HG03064 (cell line): ENCODE measurements at regions not wholly inside any gene's neighbourhood (a gene's known extent, or its start where the extent isn't known, plus 50 kb on each side); places are given as distances from the start of the nearest gene placed in this dataset.

ENCODE experiments used
- ATAC-seq: cut with Tn5 transposase; IDR thresholded peaks from one replicate; pipeline ENCODE4 v1.9.1; 2021; ENCODE audit warnings: low read depth; ENCODE audit not compliant: unreplicated experiment

DNA sequence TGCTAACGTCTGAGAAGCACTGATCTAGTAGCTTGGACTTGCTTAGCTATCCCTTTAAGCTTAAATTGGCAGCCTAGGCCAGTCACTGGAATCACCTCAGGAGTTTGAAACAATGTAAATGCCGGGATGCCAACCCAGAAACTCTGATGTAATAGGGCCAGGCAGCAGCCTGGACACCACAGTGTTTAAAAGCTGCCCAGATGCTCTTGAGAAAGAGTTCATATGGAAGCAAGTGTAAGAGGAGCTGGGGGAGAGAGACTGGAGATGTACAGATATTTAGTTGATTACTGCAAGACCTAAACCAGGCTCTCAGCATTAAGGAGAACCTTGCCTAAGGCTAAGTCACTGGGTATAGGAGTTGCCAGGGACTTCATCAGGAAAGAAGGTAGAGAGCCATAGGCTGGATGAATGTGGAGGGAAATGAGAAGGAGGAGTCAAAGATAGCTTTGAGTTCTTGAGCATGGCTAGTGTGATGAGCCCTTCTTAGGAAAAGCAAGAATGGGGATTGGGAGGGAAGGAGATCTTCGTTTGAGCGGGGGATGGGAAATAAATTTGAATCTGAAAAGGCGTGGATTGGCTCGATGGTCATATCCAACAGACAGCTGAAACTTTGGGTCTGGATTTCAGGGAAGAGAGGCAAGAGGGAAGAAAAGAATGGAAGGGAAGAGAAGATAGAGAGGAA is 392.9 kb upstream of the WWC1 start:
- ATAC-seq, result no peak

DNA sequence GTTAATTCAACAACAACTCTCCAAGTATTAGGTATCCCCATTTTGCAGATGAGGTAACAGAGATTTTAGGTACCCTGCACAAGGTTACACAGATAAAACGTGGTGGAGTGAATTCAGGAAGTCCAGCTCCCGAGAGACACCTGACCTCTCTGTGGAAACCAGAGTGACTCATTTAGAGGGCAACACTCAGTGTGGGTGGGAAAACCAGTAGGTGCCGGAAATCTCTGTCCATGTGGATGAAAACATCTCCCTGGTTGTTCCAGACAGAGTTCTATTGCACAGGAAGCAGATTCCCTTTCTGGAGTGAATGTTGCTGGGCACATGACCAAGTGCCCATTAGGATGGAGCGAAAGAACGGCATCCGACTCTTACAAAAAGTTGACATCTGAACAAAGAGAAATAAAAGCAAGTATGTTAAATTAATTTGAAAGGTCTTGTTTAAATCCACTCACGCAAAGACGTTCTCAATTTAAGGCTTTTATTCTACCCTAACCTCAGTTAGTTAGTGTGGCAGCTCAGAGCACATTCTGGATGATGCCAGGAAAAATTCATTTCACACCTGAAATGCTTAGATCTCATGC is 391.9 kb upstream of the WWC1 start:
- ATAC-seq, result no peak

DNA sequence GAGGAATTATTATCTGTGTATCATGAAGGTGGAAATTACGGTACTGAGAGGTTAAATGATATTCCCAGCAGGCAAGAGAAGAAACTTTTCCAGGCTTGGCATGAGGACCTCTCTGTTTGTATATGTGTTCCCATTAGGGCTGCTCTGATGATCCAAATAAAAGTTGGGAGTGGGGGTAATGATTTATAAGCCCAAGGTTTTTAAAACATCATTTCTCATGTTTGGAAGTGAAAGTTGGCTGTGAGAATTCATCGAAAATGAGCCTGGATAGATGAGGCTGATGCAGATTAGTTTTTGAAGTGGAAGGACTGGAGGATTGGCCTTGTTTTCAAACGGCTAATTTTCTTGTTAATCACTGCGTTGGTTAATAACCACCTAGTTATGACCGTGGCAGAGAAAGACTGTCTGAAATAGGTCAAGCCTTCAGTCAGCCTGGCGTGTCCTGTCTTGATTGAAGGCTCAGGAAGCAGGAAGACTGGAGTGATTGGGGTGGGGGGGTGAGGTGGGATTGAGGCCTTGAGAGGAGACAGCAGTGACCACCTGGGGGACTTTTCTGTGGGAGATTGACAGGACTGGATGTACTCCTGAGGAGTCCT is 391.0 kb upstream of the WWC1 start:
- no peak for ATAC-seq

DNA sequence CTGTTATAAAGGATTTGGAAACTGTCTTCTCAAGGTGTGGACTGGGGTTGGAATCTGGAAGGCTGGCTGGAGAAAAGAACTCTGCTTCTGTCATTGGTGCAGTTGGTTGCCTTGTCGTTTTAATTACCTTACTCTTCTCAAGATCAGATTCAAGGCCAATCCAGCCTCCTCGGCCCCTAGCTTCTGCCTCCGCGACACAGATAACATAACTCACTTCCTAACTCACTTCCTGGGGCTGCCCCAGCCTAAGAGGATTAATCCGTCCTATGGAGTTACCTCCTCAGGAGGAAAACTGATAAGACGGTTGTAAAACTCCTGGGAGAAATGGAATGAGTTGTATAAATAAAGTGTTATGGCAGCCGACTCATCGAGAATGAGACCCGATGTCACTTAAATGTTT is 389.1 kb upstream of the WWC1 start:
- no peak for ATAC-seq

DNA sequence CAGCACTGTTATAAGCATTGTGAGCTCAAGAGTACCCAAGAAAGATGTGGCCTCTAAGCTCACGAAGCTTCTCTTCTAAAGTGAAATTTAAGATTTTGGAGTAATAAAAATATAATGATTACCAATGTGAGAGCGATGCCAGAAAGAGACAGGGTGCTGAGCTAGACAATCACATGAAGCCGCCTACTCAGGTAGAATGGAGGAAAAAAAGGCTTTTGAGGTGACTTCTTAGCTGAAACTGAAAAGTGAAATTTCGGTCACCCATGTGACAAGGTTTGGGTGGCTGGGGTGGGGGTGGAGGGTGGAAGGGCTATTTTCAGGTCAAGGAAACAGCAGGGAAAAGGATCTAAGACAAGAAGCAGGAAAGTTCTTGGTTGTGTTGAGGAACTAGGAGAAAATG is 388.2 kb upstream of the WWC1 start:
- no peak for ATAC-seq

DNA sequence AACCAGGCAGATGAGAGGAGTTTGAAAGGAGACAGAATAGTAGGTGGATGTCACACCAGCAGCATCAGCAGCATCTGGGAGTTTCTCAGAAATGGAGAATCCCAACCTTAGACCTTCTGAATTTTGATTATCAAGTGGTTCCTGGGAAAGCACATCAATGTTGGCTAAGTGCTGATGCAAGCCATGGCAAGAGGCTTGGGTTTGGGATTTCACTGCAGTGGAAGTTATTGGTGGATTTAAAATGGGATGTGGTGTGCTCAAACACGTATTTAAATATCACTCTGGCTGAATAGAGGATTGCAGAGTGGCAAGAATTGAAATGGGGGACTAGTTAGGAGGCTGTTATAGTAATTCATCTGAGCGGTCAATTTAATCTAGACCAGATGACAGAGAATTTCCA is 387.8 kb upstream of the WWC1 start:
- ATAC-seq, result no peak

DNA sequence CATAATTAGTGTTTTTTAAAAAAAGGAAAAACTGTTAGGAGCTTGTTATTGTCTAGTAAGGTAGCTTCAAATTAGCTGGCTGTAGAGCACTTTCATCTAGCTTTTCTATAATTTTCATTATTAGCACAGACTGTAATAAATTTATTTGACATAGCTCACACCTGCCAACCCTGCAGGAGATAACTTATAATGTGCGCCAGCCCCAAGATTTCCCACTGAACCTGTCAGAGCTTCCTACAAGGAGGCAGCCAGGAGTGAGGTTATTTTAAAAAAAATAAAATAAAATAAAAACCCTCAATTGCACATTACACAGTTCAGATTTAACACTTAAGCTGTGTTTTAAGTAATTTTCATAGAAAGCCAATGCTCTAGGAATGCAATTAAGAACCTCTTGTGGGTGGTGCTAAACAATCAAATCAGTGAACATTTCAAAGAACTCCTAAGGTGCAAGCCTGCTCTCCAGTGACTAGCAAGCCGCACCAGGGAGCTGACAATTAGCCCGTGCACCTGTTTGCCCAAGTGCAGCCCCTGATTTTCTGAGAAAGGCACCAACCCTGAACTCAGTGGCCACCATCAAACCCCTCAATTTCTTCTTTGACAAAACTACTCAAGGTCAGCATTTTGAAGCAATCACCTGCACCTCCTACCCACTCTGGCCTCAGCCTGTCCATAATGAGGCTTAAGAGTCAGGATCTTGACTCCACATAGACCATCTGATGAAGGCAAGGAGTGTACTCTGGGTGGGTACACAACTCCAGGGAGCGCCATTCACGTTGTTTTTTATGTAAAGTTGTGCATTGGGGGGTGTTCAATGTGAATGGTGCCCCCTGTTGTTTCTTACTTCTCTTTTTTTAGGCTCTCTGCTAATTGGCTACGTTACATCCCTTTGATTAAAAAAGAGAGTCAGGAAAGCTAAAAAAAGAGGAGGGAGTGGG is 385.3 kb upstream of the WWC1 start:
- no peak for ATAC-seq

DNA sequence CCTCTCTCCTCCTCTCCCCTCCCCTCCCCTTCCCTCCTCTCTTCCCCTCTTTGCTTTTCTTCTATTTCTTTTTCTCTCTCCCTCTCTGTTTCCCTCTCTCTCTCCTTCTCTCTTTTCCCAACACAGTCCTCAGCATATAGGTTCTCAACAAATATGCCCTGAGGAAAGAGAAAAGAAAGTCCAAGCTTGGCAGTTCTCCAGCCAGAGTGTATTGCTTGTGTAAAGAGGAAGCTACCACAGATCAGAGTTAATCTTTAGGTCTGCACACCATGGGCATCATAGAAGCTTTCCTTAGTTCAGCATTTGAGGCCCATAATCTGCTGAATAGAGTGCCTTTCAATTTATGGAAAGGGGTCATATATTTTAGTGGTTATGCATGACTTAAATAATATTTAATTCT is 382.8 kb upstream of the WWC1 start:
- ATAC-seq, result no peak

DNA sequence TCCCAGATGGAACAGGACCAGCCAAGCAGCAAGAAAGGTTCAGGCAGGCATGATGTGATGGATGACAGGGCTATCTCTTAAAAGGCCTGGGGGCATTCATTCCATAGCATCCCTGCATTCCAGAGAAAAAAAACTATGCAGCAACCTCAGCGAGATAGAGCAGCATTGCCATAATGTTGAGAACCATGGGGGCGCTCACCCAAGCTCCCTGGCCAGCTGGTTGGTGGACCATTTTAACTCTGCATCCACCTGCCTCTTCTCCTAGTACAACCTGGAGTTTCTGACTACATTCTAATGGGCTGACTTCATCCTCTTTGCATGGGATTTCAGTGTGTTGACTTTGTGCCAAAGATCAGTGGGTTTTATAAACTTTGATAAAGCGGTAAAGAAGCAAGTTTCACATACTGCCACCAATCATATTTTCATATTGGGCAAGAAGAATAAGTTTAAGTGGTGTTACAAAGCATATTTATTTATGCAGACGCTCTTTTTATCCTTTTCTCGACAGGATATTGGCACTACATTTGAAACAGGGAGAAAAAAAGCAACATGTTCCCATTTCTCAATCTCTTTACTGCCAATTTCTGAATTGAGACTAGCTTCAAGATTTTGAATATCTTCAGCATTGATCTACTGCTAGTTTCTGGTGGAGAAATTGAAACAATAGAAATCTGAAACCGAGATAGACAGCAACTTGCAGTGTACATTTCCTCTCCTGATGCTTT is 378.3 kb upstream of the WWC1 start:
- ATAC-seq, result no peak

DNA sequence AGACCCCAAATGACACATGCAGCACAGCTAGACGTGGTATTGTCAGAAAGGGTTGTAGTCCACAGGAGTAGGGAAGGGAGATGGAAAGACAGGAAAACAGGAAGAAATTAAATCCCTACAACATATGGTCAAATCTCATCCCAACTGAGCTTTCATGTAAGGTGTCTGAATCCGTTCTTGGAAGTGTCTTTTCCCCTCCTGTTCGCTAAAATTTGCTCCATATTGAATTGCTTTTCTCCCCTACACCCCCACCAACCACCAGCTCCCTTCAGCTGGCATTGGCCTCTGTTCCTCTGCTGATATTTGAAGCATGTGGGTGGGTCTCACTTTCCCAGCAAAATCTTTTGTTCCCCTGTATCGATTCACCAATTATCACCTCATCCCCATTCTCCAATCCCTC is 376.2 kb upstream of the WWC1 start:
- ATAC-seq, result no peak

DNA sequence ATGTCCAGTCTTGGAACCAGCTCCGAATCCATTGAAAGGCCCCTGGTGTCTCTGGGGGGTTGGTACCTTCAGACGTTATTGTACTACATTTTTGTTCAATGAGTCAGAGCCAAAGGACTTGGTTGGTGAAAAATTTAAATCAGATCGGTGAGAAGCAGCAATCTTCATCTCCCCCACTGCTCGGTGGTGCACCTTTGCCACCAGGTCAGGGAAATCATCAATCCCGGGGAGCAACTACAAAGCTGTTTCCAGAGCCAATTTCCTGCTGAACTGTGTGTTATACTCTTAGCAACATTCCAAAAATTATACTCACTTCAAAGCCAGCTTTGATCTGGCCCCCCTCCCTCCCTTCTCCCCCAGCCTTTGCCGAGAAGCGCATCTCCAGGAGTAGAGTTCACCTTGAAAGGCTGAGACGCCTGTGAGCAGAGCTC is 375.2 kb upstream of the WWC1 start:
- ATAC-seq, result no peak

DNA sequence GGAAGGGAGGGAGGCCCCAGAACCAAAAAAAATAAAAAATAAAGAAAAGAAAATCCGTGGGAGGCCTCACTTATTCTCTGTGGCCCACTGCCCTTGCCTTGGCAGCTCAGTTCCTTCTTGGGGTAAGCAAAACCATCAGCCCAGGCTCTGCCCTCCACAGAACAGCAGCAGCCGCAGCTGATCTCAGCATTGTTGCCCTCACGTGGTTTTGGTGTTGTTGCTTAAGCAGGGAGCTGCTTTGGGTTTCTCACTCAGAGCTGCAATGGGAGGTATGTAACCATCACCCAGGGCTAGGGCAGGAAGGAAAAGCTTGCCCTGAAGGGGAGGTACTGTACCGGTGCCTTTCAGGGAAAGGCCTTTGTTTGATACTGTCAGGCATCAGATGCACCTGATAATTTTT is 374.7 kb upstream of the WWC1 start:
- ATAC-seq, result no peak

DNA sequence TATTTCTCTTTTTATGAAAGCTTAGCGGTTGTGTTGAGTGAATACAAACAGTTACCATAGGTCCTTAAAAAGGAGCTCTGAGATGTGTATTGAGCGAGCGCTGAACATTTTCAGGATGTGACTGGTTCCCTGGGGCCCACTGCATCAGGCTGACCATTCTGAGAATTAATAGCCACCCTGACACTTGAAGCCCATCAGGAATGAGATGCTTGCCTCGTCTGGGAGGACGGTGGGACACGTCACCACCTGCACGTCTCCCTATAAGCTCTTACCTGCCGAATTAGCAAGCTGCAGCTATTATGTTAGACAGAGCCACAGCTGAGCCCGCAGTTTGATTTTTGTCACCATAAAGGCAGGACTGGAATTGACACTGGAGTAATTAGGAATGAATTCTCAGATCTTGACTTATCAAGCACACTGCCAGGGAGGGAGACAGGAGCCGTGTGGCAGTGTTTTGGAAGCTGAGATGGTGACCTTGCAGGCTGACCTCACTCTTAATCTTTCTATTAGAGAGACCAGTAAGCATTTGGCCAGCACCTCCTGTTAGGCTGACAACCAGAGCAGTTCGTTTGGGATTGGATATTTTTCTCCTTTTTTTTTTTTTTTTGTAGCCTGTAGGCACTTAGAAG is 373.1 kb upstream of the WWC1 start:
- no peak for ATAC-seq

DNA sequence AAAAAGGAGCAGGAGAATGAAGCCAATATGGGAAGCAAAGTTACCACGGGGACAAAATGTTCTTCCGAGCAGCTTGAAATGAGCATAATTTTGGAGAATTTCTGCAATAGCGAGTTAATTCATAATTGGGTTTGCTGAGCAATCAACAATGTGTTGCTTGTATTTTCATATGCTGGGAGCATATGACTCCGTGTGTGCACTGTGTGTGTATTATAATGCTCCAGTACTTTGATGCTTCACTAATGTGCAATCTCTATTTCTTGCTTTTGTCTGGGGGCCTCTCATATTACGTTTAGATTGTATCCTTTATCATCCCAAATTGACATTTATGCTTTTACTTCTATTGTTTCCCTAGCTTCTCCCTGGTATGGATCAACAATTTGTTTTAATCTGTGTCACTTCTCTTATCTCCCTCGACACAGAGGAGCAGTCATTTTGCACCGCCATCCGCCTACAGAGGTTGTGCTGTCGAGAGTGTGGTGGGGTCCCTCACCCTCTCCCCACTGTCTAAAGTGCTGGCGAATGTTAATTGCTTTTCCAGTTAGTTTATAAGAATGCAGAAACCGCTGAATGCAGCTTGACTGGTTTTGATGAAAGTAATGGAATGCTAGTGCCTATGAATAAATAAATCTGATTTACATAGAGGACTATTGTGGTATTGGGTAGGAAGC is 372.5 kb upstream of the WWC1 start:
- ATAC-seq, result no peak

DNA sequence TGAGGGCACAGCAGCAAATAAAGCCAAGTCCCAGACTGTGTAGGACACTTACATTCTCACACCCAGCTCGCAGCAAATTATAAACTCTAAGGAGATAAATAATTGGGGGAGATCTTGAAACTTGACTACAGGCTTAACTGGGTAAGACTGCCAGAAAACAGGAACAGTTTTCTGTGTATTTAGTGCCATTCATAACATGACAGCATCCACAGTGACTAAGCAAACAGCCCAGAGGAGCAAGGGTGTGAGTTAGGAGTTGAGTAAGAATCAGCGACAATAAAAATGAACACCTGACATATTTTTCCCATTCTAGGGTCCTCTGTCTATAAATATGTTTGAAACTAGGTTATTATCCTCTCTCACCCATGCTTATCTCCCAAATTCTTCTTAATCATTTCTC is 370.9 kb upstream of the WWC1 start:
- no peak for ATAC-seq

DNA sequence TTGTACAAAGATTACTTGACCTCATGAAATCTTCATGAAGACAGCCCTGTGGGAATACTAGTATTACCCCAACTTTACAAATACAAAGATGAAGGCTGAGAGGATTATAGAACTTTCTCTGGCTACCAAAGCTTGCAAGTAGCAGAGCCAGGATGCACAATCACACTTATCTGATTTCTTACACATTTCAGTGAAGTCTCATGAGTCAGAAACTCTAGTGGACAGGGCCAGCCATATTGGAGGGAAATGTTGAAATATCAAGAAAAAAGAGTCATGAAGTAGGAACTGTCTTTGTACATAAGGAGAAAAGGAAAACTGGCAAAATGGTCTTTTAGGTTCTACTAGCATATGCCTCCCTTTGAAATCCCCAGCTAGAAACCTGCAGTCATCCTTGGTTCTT is 369.6 kb upstream of the WWC1 start:
- no peak for ATAC-seq

DNA sequence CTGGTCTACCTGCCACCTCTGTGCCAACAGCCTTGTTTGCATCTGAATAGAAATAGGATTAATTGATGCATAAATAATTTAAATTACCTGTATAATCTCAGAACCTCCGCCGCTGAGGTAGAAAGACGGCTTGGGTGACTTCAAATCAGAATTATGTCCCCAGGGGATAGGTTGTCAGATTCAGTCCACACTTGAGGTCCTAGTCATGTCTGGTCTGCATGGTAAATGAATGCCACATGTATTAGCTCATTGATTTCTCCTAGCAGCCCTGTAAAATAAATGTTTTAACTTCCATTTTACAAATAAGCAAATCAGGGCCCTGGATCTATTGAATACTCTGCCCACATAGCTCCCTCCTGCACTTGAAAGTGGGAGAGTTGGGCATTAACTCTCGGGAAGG is 368.0 kb upstream of the WWC1 start:
- no peak for ATAC-seq

DNA sequence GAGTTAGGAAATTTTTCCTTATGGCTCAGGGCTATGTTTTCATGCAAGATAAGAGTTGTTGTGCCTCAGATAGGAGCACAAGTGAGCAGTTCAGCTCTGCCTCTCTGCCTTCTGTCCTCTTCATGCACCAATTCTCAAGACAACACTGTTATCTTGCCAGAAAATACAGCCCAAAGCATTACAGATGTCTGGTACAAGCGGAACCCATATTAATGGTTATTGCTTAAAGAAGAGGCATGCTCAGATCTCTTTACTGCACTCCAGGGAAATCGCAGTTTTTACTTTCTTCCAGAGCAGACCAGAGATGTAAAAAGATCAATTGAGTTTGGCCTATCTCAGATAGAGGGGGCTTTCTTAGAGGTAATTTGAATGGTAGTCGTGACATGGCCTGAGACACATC is 361.6 kb upstream of the WWC1 start:
- no peak for ATAC-seq

DNA sequence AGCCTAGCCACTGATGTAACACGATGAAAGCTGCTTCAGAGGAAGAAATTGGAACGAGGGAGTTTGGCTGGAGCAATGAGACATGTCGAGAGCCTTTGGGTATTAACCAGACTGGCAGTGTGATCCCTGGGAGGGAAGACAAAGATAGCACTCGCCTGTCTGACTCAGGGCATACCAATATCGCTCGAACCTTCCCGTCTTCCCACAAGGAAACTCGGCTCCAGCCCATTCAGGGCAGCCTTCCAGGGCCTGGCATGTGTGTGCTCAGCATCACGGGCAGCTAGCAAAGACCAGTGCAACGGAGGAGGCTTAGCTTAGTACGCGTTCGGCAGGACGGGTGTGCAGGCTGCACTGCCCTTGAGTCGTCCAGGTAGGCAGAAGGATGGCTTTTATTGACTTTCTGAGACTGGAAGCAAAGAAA is 356.9 kb upstream of the WWC1 start:
- no peak for ATAC-seq

DNA sequence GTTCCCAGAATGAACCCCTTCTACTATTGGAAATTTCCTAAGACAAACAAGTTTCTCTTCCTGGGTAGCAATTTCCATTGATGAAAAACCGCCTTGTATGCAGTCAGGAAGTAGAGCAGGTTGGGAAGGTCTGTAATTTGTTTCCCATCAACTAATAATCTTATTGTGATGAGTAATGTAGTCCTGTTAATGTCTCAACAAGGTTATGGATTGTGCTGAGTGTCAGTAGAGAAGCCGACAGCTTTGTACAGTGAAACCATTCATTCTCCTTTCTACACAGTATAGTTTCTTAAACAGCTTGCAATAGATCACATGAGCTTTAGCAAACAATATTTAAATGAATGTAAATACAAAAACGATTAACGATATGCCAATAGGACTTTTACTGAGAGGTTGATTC is 355.4 kb upstream of the WWC1 start:
- ATAC-seq, result no peak
